PC-9 (cell line): ENCODE measurements at regions not wholly inside any gene's neighbourhood (a gene's known extent, or its start where the extent isn't known, plus 50 kb on each side); places are given as distances from the start of the nearest gene placed in this dataset.

ENCODE experiments used
- BruUV-seq: library from RNA; stranded (reverse); fragments of 400-500 nt; replicated peaks from 2 replicates; lab custom pipeline; 2021; lab: Mats Ljungman, UMichigan
- CTCF ChIA-PET: fragments of 300-600 bp; sonication (Branson Sonifier 250); formaldehyde crosslinking; loops from one replicate; lab custom pipeline; 2022; ENCODE audit warnings: antibody characterized with exemption; lab: Charles Lee
- POLR2A ChIA-PET: fragments of 300-600 bp; sonication (Branson Sonifier 250); formaldehyde crosslinking; loops from one replicate; lab custom pipeline; 2022; ENCODE audit warnings: antibody characterized with exemption; ENCODE audit not compliant: unreplicated experiment; lab: Charles Lee
- DNase-seq, 2 experiments: peaks; one replicate each; pipeline versions ENCODE4 v3.0.0 to v3.0.0-alpha.2; 2015 to 2022; ENCODE audit warnings: mixed read lengths in 1 of 2
- H2AFZ ChIP-seq: fragments of 200-600 bp; sonication (generic); 2 replicates; pipeline ENCODE4 v1.8.1; 2017; ENCODE audit warnings: antibody characterized with exemption
- H3F3A ChIP-seq: fragments of 200-600 bp; sonication (generic); 2 replicates; pipeline ENCODE4 v1.8.1; 2017; ENCODE audit warnings: antibody characterized with exemption, mild to moderate bottlenecking, low read depth; ENCODE audit not compliant: insufficient read depth
- H3K27ac ChIP-seq: fragments of 200-600 bp; sonication (generic); 2 replicates; pipeline ENCODE4 v1.6.1; 2016; ENCODE audit warnings: mixed run types
- H3K27me3 ChIP-seq: fragments of 200-600 bp; sonication (generic); 2 replicates; pipeline ENCODE4 v1.6.1; 2016; ENCODE audit warnings: low read depth, mixed run types; ENCODE audit not compliant: insufficient read depth
- H3K36me3 ChIP-seq: fragments of 200-600 bp; sonication (generic); 2 replicates; pipeline ENCODE4 v1.6.1; 2016; ENCODE audit warnings: low read depth, mixed run types
- H3K4me1 ChIP-seq: fragments of 200-600 bp; sonication (generic); replicated peaks from 2 replicates; pipeline ENCODE4 v1.6.1; 2016; ENCODE audit warnings: mixed run types; ENCODE audit not compliant: insufficient read depth
- H3K4me2 ChIP-seq: fragments of 200-600 bp; sonication (generic); 2 replicates; pipeline ENCODE4 v1.6.1; 2017; ENCODE audit warnings: mixed run types
- H3K4me3 ChIP-seq: fragments of 200-600 bp; sonication (generic); 2 replicates; pipeline ENCODE4 v1.6.1; 2016; ENCODE audit warnings: mixed run types
- H3K79me2 ChIP-seq: fragments of 200-600 bp; sonication (generic); 2 replicates; pipeline ENCODE4 v1.6.1; 2017; ENCODE audit warnings: low read depth, mixed run types
- H3K9me2 ChIP-seq: fragments of 200-600 bp; sonication (generic); 2 replicates; pipeline ENCODE4 v1.8.1; 2017; ENCODE audit warnings: mild to moderate bottlenecking; ENCODE audit not compliant: insufficient read depth
- H3K9me3 ChIP-seq: fragments of 200-600 bp; sonication (generic); 2 replicates; pipeline ENCODE4 v1.8.1; 2016; ENCODE audit warnings: low read depth; ENCODE audit not compliant: insufficient read depth
- H4K20me1 ChIP-seq: fragments of 200-600 bp; sonication (generic); 2 replicates; pipeline ENCODE4 v1.8.1; 2017; ENCODE audit not compliant: insufficient read depth
- EZH2 ChIP-seq: fragments of 200-600 bp; sonication (generic); IDR thresholded peaks from 2 replicates; pipeline ENCODE4 v1.8.0; 2017; ENCODE audit warnings: antibody characterized with exemption, low read depth
- intact Hi-C: fragments of 100-400 bp; cut with micrococcal nuclease; formaldehyde crosslinking; loops from one replicate; pipeline ENCODE4 v1.10.0; 2022; ENCODE audit not compliant: unreplicated experiment
- TF ChIP-seq, protein P1 (sequence below): fragments of 200-600 bp; sonication (generic); conservative IDR thresholded peaks from 2 replicates; pipeline ENCODE4 v1.6.1; 2017; ENCODE audit warnings: mixed run types, antibody characterized with exemption, mild to moderate bottlenecking, moderate library complexity

- POLR2A ChIA-PET: no interaction called here
- H2AFZ ChIP-seq: no peak overlapping the region
Observed at GRCh38 chr12:31896514-31897039, 62.6 kb upstream of the RESF1 start.

DNA sequence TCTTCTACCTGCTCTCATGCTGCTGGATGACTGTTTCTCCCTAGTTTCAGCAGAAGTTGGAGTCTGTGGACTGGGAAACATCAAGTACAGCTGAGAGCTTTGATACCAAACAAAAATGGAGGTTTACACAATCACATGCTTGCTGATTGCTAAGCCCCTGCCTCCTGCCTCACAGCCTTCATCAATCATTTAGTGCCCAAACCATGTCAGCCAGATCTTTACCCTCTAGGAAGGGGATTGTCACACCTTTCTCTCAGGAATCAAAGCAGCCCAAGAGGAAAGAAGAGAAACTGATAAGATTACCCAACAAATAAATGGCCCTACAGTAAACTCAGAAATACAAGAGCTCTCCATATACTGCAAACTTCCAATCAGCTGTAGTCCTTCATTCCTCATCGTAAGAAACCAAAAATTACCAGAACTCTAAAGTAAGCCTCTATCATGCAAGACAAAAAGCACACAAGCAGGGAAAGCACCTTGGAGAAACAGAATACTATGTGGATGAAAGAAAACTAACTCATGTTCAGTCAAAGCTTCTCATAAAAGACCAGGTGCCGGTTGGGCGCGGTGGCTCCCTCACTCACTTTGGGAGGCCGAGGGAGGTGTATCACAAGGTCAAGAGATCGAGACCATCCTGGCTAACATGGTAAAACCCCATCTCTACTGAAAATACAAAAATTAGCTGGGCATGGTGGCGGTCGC, 63.6 kb upstream of the RESF1 start:
- no peaks in the 10 kb centered on the region for H3K79me2 ChIP-seq
- ChIA-PET CTCF (interaction anchor here (0.5 kb wide), 1 partner anchor 426 kb away, joined by 4 read pairs; no protein-coding TSS in a partner anchor), POLR2A (no interaction called here)
- no peaks in the 10 kb centered on the region; the same call in 1 of the 2 replicates for H3K4me1 ChIP-seq
- no TSS peak for BruUV-seq
- no peak overlapping the region for H2AFZ ChIP-seq
- no peak overlapping the region for H3K4me3 ChIP-seq
- no peak for DNase-seq
- no peaks in the 10 kb centered on the region for H3K36me3 ChIP-seq
- no peaks in the 10 kb centered on the region for H3K9me3 ChIP-seq
- TF ChIP-seq, protein P1, sequence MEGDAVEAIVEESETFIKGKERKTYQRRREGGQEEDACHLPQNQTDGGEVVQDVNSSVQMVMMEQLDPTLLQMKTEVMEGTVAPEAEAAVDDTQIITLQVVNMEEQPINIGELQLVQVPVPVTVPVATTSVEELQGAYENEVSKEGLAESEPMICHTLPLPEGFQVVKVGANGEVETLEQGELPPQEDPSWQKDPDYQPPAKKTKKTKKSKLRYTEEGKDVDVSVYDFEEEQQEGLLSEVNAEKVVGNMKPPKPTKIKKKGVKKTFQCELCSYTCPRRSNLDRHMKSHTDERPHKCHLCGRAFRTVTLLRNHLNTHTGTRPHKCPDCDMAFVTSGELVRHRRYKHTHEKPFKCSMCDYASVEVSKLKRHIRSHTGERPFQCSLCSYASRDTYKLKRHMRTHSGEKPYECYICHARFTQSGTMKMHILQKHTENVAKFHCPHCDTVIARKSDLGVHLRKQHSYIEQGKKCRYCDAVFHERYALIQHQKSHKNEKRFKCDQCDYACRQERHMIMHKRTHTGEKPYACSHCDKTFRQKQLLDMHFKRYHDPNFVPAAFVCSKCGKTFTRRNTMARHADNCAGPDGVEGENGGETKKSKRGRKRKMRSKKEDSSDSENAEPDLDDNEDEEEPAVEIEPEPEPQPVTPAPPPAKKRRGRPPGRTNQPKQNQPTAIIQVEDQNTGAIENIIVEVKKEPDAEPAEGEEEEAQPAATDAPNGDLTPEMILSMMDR: no peak
- no peak for TF ChIP-seq EZH2
- no peaks in the 10 kb centered on the region for H4K20me1 ChIP-seq
- intact Hi-C loops: loop anchor here (5.0 kb wide), 1 partner anchor 168 kb away; the partner anchor contains the start of gene AMN1
- no peak overlapping the region for H3K27ac ChIP-seq
- no peaks in the 10 kb centered on the region for H3F3A ChIP-seq
- H3K9me2 ChIP-seq: no peaks in the 10 kb centered on the region
- H3K4me2 ChIP-seq: no peak overlapping the region
- H3K27me3 ChIP-seq: no peaks in the 10 kb centered on the region

More at GRCh38 chr12:31896514-31897039, 62.6 kb upstream of the RESF1 start:
- Histone ChIP-seq H3F3A (no peaks in the 10 kb centered on the region), H3K79me2 (no peaks in the 10 kb centered on the region), H3K9me3 (no peaks in the 10 kb centered on the region), H3K4me2 (no peak overlapping the region), H3K4me1 (no peaks in the 10 kb centered on the region; the same call in 1 of the 2 replicates), H3K9me2 (no peaks in the 10 kb centered on the region), H3K36me3 (no peaks in the 10 kb centered on the region), H3K27me3 (no peaks in the 10 kb centered on the region), H3K27ac (no peak overlapping the region), H3K4me3 (no peak overlapping the region), H4K20me1 (no peaks in the 10 kb centered on the region)
- intact Hi-C loops: loop anchor here (5.0 kb wide), 1 partner anchor 169 kb away; the partner anchor contains the start of gene AMN1
- TF ChIP-seq, protein P1: no peak
- BruUV-seq: no TSS peak
- DNase-seq: no peak
- CTCF ChIA-PET: interaction anchor here (0.5 to 0.7 kb wide), 3 partner anchors 55 to 425 kb away, joined by 4 to 10 read pairs (median 9); no protein-coding TSS in a partner anchor

GRCh38 chr12:31890295-31891285, 68.6 kb upstream of the RESF1 start:
- TF ChIP-seq, protein P1: no peak
- ChIA-PET CTCF (interaction anchor here (0.6 to 0.7 kb wide), 2 partner anchors 17 to 237 kb away, joined by 4 to 12 read pairs; no protein-coding TSS in a partner anchor), POLR2A (interaction anchor here (0.6 to 0.7 kb wide), 2 partner anchors 8 to 153 kb away, joined by 3 to 5 read pairs; no protein-coding TSS in a partner anchor)
- H2AFZ ChIP-seq: no peak overlapping the region
- H3K79me2 ChIP-seq: no peaks in the 10 kb centered on the region
- BruUV-seq: no TSS peak
- DNase-seq: no peak
- H3K4me2 ChIP-seq: no peak overlapping the region
- H3K36me3 ChIP-seq: no peaks in the 10 kb centered on the region
- H3K4me3 ChIP-seq: no peak overlapping the region
- H3K4me1 ChIP-seq: no peaks in the 10 kb centered on the region
- H3K27ac ChIP-seq: no peak overlapping the region
- intact Hi-C loops: no loop called here
- no peaks in the 10 kb centered on the region for H3K9me2 ChIP-seq
- H4K20me1 ChIP-seq: no peaks in the 10 kb centered on the region
- no peaks in the 10 kb centered on the region for H3K27me3 ChIP-seq
- no peaks in the 10 kb centered on the region for H3K9me3 ChIP-seq
- no peaks in the 10 kb centered on the region for H3F3A ChIP-seq
